GM19240 (cell line): ENCODE measurements at regions not wholly inside any gene's neighbourhood (a gene's known extent, or its start where the extent isn't known, plus 50 kb on each side); places are given as distances from the start of the nearest gene placed in this dataset.
"Not testable (repeated sequence)": the region's sequence is repeated elsewhere in the genome, so short reads cannot be mapped to it uniquely, and the experiment has no call there.

ENCODE experiments used
- DNase-seq: peaks from one replicate; pipeline ENCODE4 v3.0.0; 2011; ENCODE audit warnings: low spot score; ENCODE audit not compliant: insufficient read length

DNA sequence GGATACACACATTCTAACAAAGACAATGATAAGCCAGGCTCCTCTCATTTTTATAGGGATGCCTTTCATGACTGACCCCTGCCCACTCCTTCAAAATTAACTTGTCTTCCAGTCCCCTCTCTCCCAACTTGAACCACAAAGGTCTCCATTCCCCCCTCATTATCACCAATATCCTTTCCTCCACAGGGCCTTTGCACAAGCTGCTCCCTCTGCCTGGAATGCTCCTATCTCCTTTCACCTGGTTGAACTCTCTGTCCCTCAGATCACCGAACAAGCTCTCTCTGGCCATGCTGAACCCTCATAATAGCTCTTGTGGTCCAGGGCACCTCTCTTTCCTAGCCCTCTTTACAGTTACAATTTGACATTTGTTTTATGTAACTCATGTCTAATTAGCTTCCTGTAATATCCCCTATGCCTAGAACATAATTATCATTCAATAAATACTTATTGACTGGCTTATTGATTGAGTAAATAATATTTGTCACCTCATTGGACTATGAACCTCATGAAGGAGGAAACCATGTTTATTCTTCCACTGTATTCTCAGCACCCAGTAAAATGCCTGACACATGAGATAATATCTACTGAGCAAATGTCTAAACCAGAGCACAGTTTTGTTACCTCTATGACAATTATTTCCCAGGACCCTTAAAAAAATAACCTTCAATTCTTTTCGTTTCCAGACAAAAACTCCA, 266.3 kb upstream of the RASGEF1B start:
- DNase-seq = no peak

DNA sequence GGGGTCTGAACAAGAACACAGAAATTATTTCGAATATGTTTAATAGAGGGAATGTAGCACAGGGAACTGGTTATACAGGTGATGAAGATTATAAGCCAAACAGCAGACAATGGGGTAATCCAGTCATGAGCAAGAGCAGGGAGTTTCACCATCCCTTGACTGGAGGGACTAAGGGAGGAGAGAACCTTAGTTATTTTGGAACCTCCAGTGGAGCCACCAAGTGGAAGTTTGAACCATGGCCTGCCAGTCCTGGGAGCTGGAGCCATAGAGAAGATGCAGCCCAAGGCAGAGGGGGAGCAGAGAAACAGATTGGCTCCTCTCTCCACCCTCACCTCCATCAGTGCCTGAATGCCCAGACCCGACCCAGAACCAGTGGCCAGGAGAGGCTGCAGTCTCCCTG, 264.6 kb upstream of the RASGEF1B start:
- DNase-seq = no peak

DNA sequence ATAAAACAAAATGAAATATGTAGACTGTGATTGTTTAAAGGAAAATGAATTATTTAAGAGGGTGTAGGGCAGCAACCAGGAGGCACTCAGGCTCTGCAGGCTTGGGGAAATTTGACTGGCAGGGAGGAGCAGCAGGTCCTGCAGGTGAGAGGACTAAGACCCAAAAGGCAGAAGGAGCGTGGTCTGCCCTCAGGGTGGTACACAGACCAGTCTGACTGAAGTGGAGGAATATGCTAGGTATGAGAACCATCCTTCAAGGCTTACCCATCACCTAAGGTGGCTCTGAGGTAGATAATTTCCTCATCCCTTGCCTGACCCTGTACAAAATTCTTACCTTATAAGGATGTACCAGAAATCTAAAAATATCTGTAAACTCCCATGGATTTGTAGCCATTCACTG, 261.3 kb upstream of the RASGEF1B start:
- DNase-seq = no peak

DNA sequence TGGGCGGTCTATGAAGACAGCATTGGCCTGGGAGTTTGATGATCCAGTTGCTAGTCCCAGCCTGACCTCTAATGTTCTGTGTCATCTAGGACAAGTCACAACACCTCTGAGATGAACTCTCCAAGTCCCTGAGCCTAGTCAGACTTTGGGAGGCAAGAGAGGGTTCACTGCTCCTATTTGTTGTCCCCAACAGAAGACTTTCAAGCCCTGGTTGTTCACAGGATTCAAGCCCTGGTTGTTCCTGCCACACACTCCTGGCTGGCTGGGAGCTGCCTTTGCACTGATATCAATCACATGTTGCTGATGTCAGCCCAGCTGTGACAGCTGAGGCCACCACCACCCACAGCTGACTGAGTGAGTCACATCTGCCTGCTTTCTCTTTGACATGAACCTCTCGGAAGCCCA, 253.2 kb upstream of the RASGEF1B start:
- DNase-seq = no peak

DNA sequence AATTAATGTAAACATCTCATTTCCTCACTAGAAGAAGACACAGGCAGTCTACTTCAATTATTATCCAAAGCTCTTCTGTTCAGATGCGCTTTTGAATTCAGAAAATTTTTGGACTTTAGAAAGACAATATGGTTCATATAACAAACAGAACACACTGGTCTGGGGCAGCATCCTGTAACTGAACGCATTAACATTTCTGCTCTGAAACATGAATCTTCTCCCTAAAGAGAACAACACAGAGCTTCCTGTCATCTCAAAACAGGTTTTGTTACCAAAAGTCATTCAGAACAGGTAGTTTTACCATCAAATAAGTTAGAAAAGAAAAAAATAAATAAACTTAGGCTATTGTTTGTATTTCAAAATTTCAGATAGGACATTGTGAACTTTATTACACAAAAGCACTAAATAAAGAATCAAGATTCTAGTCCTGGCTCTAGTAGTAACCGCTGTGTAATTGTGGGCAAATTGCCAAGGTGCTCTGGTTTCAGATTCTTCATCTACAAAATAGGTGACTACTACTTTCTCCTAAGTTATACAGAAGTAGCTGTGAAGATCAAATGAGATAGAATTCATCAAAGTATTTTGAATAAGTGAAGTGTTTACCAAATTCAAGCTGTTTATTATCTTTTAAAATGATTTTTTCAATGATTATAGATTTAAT, 252.3 kb upstream of the RASGEF1B start:
- no peak for DNase-seq

DNA sequence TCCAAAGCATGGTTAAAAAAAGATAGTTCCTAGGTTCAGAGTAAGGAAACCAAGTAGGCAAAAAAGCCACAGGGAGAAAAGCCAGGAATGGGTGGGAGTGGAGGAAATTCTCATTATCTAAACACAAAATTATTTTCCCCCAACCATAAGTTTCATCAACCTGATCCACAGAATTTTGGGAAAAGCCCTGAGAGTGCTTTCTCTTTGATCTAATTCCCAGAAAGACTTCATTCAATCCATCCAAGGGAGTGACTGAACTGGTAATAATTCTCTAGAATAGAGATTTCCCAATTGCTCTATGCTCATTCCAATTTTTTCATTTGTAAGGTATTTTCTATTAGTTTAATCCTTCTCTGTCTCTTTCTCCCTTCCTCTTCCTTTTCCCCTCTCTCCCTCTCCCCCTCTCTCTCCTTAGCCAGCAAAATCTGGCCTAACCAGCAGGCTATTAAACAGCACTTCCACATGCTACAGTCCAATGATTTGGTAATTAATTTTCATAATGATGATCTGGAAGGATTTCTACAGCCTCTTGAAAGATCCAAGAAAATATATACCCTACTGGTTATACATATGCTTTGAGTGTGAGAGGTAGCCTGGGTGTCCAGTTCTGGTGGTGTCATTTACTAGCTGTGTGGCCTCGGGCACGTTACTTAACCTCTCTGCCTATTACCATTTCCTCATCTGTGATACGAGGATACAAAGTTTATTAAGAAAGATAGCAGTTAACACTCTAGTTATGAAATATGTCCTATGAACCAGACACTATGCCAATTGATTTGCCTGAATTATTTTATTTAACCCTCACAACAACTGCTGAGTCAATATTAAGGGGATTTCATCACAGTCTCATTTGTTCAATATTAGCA, 251.5 kb upstream of the RASGEF1B start:
- DNase-seq = no peak

DNA sequence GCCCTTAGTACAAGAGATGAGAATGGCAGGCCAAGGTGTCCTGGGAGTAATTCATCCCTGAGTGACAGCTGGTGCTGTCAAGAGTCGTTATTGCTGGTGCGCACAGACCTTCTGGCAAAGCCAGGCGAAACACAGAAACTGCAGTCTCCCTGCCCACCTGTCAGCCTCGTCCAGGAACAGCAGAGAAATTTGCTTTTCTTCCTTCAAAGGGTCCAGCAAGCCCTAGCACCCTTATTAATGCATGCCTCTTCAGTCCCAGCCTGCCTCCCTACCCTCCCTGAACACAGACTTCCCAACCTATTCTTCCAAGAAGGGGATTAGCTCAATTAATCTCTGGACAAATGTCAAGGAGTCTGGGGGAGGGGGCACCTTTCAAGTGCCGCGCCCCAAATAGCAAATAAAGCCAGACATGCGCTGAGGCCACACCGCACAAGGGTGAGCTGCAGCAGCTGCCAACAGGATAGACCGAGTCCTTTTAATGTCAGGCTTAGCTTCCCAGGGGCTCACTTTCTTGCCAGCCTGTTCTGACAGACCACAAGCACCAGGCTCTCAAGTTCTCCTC, 250.7 kb upstream of the RASGEF1B start:
- no peak for DNase-seq

DNA sequence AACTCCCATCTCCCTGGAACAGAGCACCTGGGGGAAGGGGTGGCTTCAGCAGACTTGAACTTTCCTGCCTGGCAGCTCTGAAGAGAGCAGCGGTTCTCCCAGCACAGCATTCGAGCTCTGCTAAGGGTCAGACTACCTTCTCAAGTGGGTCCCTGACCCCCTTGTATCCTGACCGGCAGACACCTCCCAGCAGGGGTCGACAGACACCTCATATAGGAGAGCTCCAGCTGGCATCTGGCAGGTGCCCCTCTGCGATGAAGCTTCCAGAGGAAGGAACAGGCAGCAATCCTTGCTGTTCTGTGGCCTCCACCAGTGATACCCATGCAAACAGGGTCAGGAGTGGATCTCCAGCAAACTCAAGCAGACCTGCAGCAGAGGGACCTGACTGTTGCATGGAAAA, 244.1 kb upstream of the RASGEF1B start:
- no peak for DNase-seq

DNA sequence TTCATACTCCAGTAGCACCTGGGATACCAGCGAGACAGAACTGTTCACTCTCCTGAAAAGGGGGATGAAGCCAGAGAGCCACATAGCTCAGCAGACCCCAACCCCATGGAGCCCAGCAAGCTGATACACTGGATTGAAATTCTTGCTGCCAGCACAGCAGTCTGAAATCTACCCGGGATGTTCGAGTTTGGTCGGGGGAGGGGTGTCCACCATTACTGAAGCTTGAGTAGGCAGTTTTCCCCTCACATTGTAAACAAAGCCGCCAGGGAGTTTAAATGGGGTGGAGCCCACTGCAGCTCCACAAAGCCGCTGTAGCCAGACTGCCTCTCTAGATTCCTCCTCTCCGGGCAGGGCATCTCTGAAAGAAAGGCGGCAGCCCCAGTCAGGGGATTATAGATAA, 243.7 kb upstream of the RASGEF1B start:
- DNase-seq = not testable (repeated sequence)

DNA sequence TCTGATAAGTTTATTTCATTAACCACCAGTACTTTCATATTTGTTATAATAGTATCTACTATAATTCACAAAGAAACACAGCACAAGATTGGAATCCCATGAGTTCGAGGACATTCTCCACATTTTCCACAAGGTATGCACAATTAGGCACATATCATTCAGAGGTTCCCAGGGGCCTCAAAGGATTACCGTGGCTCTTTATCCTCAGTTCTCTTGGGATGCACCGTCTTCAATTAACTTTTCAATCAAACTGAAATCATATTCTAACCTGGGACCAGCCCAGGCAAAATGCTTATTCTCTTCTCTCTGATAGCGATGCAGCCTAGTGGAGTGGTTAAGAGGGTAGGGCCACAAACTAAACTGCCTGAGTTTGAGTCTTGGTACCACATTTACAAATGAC, 242.6 kb upstream of the RASGEF1B start:
- DNase-seq = no peak

DNA sequence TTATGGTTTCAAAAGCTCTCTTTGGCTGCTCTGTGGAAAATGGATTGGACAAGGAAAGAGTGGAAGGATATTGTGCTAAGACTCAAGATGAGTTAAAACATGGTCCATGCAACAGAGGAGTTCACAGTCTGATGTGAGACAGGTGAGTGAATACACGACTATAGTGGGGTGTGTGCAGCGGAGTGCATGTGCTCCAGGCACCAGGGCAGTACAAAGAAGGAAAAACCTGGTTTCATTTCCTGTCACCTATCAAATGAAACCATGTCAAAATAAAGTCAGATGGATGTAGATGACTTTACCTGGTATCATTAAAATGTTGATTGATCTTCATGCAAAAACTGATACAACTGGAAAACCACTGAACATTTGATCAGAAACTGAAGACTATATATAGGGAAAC, 241.0 kb upstream of the RASGEF1B start:
- DNase-seq = no peak

DNA sequence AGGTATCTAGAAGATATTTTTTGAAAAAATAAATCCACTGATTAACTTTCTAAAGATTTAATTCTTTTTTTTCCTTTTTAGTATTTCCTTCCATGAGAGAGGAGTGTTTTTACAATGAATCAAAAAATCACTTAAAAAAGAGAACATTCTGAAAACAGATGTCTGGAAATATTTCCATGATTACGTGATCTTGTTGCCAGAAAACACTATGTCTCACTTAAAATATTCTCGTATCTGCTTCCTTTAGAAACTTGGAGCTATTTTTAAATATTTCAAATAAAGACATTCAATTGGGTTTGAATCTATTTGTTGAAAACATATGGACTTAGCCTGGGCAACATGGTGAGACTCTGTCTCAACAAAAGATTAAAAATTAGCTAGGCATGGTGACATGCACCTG, 232.8 kb upstream of the RASGEF1B start:
- no peak for DNase-seq

DNA sequence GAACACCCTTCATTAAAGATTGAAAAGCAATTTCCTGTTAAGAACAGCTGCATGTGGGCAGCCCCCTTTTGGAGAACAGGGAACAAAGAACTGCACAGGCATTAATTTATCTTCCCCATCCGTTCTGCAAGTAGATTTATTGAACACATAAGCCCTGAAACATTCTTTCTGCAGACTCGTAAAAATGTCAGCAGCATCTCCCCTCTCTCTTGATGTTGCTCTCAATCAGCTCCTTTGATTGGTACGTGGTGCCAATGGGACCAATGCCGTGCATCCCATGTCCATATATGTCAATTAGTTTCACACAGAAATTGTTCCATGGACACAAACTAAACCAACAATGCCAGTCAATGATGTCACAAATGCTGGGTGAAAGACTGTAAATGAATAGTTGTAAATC, 228.5 kb upstream of the RASGEF1B start:
- DNase-seq = no peak

DNA sequence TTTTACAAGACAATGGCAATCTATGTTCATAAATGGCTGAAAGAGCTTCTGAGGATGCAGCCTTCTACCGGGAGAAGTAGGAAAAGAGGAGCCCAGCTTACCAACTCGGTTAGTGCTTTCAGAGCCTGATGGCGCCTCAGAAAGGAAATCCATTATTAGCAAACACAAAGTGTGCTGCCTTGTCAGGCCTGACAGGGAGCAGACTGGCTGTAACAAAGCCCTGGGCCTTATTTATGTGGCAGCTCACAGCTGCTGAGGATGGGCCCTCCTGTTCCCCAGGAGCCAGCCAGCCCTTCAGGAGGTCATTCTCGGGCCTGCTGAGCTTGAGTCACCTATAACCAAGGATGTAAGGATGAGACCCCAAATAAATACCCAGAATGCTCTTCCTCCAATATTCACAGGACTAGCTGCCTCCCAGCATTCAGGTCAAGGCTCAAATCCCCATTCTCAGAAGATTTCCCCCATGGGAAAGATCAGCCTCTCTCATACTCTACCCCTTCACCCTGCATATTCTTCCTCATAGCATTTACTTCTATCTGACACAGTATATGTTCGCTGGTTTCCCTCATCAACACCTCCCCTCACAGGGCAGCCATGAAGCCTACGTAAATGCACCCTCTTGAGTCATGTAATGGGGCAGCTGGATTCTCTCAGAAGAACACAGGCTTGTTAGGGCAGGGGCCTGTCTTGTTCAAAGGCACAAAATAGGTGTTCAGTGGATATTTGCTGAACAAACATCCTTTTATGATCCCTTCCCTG, 227.0 kb upstream of the RASGEF1B start:
- no peak for DNase-seq

DNA sequence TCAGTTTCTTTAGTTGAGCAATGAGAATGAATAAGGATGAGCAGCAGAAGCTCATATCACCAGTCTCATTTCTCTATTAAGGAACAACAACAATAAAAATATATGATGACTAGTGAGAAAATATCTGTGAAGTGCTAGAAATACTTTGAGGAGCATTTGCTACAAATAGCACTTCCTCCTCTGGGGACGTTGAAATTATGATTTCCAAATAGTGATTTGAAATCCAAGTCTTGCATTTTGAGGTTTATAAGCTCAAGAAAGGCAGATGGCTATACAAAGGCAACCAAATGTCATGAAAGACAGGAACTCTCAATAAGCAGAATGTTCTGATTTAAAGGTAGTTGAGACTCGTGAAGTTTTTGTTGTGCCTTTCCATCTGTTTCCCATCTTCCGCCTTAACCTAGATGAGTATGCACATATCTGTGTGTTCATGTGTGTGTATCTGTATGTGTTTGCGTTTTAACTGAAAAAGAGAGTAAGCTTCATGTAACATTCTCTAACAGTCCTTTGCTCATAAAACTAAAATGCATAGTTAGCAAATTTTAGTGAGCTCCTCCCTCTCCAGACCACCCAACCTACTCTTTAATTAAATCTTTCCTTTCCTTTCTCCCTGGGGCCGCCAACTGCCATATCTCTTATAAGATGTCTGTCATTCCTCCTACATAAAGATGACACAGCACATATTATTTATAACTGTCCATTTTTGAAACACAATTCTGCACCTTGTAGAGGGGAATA, 222.6 kb upstream of the RASGEF1B start:
- no peak for DNase-seq

DNA sequence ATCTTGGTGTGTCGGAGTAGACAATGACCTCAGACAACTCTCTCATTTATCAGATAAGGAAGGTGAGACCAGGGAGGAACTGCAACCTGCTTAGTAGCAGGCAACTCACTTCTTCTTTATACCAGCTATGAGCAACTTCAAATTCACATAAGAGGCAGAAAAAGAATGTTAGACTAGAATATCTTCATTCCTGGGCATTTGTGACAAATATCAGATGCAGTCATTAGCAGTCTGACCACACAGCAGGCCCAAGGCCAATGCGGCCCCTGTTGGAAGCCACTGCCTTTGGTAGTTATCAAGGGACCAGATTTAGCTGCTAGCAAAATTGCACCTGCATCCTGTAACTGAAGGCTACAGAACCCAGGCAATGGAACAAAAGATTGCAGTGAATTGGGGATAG, 219.2 kb upstream of the RASGEF1B start:
- DNase-seq = no peak

DNA sequence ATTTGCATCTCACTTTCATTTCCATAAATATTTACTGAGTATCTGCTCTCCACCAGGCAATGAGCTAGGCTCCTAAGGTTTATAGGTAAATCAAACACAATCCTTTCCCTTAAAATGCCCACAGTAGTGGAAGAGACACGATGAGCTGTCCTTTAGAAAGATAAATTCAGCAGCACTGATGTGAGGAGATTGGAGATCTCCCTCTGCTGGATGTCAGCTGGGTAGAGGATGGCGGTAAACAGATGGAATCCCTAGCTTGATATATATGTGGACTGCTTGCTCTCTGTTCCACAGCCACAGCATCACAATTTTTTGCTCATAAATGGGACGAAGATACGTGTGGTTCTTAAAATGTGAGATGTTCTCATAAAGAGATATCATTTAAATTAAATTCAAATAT, 216.4 kb upstream of the RASGEF1B start:
- DNase-seq = no peak

DNA sequence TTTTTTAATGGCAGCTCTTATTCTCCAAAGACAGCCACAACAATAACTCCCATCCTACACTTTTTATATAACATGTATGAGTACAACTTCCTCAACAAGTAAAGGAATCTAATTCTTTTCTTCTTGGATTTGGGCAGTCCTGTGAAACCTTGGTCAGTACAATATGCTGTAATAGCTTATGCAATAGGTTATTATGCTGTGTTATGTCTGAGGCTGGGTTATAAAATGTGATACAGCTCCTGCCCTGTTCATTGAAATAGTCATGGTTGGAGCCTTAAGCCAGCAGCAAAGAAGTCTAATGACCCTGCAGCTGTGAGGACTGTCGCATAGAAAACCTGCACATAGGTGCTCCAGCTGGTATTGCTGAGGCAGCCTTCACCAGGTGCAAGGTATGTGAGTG, 215.8 kb upstream of the RASGEF1B start:
- DNase-seq = no peak

DNA sequence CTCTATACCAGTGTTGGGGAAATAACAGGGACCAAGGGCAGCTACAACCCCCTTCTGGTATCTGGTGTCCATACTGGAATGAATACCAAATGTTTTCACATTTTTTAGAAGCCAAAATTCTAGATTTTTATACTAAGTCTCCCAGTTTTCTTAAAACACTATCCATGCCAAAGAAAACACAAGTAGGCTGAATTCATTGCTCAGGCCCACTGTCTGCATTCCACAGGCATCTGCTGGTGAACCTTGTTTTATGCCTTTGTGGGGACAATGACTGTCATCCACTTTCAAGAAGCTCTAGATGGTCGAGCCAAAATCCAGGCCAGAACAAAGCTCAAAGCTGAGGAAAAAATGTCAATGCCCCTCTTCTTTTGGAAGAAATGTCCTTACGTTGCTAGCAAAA, 213.4 kb upstream of the RASGEF1B start:
- DNase-seq = no peak

DNA sequence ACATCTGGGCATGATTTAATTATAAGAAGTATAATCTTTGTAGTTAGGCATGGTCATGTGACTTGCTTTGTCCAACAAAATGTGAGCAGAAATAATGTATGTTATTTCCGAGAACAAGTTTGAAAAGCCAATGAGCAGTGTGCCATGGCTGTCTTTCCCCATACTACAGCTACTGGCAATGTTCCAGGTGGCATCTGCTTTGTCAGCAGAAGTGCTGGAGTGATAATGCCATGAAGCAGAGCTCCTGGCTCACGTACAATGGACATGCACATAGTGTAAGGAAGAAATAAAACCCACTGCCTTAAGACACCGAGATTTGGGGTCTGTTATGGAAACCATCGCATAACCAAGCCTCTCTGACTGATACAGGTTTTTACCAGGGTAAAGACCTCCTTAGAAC, 212.6 kb upstream of the RASGEF1B start:
- DNase-seq = no peak

DNA sequence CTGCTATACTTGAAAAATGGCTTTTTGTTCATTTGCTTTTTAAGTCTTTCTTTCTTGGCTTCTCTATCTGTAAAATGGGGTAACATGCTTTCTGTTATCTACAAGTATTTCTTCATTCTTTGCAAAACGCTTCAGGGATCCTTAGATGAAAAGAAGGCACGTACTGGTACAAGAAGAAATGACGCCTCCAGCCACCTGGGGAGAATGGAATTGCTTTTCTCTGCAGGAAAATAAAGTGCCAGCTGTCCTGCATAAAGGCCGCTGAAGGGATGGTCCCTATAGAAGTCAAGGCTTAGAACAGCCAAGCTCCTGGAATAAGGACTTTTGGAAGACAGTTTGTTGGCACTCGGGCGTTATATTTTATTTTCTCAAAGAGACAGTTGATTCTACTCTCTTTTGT, 210.8 kb upstream of the RASGEF1B start:
- no peak for DNase-seq
